MM.1S (cell line): ENCODE measurements at regions not wholly inside any gene's neighbourhood (a gene's known extent, or its start where the extent isn't known, plus 50 kb on each side); places are given as distances from the start of the nearest gene placed in this dataset.

Source experiments
- DNase-seq: peaks from one replicate; pipeline ENCODE4 v3.0.0-alpha.2; 2015
- H2AFZ ChIP-seq: fragments of 300-600 bp; sonication (generic); 2 replicates; pipeline ENCODE4 v1.6.0; 2016; ENCODE audit warnings: antibody characterized with exemption, low read length
- H3F3A ChIP-seq: fragments of 300-600 bp; sonication (generic); 2 replicates; pipeline ENCODE4 v1.6.1; 2016; ENCODE audit warnings: mild to moderate bottlenecking, antibody characterized with exemption, low read length, moderate library complexity, mixed read lengths; ENCODE audit not compliant: insufficient read depth
- H3K27ac ChIP-seq: fragments of 300-600 bp; sonication (generic); 2 replicates; pipeline ENCODE4 v1.5.1; 2016; ENCODE audit warnings: mild to moderate bottlenecking, low read length
- H3K27me3 ChIP-seq: fragments of 300-600 bp; sonication (generic); replicated peaks from 2 replicates; pipeline ENCODE4 v1.6.0; 2016; ENCODE audit warnings: low read length; ENCODE audit not compliant: insufficient read depth
- H3K36me3 ChIP-seq: fragments of 300-600 bp; sonication (generic); replicated peaks from 2 replicates; pipeline ENCODE4 v1.6.1; 2016; ENCODE audit warnings: mild to moderate bottlenecking, low read length, mixed read lengths; ENCODE audit not compliant: insufficient read depth
- H3K4me1 ChIP-seq: fragments of 300-600 bp; sonication (generic); 2 replicates; pipeline ENCODE4 v1.6.1; 2016; ENCODE audit warnings: low read length, mixed read lengths
- H3K4me2 ChIP-seq: fragments of 300-600 bp; sonication (generic); 2 replicates; pipeline ENCODE4 v1.6.0; 2016; ENCODE audit warnings: low read depth, low read length
- H3K4me3 ChIP-seq: fragments of 300-600 bp; sonication (generic); 2 replicates; pipeline ENCODE4 v1.5.1; 2016; ENCODE audit warnings: low read length, mixed read lengths
- H3K79me2 ChIP-seq: fragments of 300-600 bp; sonication (generic); 2 replicates; pipeline ENCODE4 v1.6.1; 2016; ENCODE audit warnings: mixed run types, low read length, mixed read lengths
- H3K9ac ChIP-seq: fragments of 300-600 bp; sonication (generic); 2 replicates; pipeline ENCODE4 v1.6.1; 2016; ENCODE audit warnings: low read length, mixed read lengths
- H3K9me2 ChIP-seq: fragments of 300-600 bp; sonication (generic); replicated peaks from 2 replicates; pipeline ENCODE4 v1.6.1; 2016; ENCODE audit warnings: mild to moderate bottlenecking, low read length, mixed read lengths; ENCODE audit not compliant: insufficient read depth
- H3K9me3 ChIP-seq: fragments of 300-600 bp; sonication (generic); replicated peaks from 2 replicates; pipeline ENCODE4 v1.6.1; 2016; ENCODE audit warnings: mild to moderate bottlenecking, low read length, mixed read lengths; ENCODE audit not compliant: insufficient read depth
- H4K20me1 ChIP-seq: fragments of 300-600 bp; sonication (generic); 2 replicates; pipeline ENCODE4 v1.6.1; 2016; ENCODE audit warnings: mild to moderate bottlenecking, low read length, moderate library complexity, mixed read lengths; ENCODE audit not compliant: insufficient read depth
- EZH2 ChIP-seq: fragments of 300-600 bp; sonication (generic); optimal IDR thresholded peaks from 2 replicates; pipeline ENCODE3; 2017; ENCODE audit warnings: low read depth, mild to moderate bottlenecking, antibody characterized with exemption, low read length, mixed read lengths
- EZH2phosphoT487 ChIP-seq: fragments of 300-600 bp; sonication (generic); IDR thresholded peaks from 2 replicates; pipeline ENCODE4 v1.6.1; 2018; ENCODE audit warnings: antibody characterized with exemption, low read length
- TF ChIP-seq, protein P1 (sequence below): fragments of 300-600 bp; sonication (generic); IDR thresholded peaks from 2 replicates; pipeline ENCODE4 v1.5.1; 2016; ENCODE audit warnings: antibody characterized with exemption, low read length, mixed read lengths

DNA sequence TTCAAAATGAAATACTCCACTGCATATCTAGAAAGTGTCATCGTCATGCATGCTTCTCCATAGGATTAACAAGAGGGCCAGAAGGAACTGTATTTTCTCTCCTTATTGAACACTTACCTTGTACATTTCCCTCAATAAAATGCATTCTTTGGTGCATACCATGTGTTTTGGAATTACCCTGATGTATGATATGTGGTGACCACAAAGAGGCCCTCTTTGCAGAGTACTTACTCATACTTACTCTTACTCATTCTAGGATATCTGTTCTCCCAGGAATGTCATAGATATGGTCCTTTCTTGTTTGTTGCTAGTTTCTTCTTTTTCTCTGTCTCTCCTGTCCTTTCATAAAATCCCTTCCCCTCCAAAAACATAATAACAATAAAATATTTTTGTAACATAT, 1087.1 kb upstream of the POT1 start:
- Histone ChIP-seq H3K9ac (no peak overlapping the region), H3K4me1 (no peaks in the 10 kb centered on the region)
- TF ChIP-seq, protein P1, sequence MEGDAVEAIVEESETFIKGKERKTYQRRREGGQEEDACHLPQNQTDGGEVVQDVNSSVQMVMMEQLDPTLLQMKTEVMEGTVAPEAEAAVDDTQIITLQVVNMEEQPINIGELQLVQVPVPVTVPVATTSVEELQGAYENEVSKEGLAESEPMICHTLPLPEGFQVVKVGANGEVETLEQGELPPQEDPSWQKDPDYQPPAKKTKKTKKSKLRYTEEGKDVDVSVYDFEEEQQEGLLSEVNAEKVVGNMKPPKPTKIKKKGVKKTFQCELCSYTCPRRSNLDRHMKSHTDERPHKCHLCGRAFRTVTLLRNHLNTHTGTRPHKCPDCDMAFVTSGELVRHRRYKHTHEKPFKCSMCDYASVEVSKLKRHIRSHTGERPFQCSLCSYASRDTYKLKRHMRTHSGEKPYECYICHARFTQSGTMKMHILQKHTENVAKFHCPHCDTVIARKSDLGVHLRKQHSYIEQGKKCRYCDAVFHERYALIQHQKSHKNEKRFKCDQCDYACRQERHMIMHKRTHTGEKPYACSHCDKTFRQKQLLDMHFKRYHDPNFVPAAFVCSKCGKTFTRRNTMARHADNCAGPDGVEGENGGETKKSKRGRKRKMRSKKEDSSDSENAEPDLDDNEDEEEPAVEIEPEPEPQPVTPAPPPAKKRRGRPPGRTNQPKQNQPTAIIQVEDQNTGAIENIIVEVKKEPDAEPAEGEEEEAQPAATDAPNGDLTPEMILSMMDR: no peak

GRCh38 chr7:126005064-126005463, 1075.4 kb upstream of the POT1 start:
- Histone ChIP-seq H3K9ac (no peak overlapping the region), H2AFZ (no peak overlapping the region), H3K4me2 (no peak overlapping the region), H4K20me1 (no peaks in the 10 kb centered on the region), H3K4me3 (no peak overlapping the region), H3K27ac (no peak overlapping the region), H3K4me1 (no peaks in the 10 kb centered on the region), H3F3A (no peaks in the 10 kb centered on the region), H3K79me2 (no peaks in the 10 kb centered on the region), H3K9me3 (no peaks in the 10 kb centered on the region), H3K27me3 (no peaks in the 10 kb centered on the region), H3K36me3 (no peaks in the 10 kb centered on the region), H3K9me2 (no peaks in the 10 kb centered on the region)
- no peak for DNase-seq
- TF ChIP-seq, protein P1: no peak
- TF ChIP-seq EZH2phosphoT487 (no peak), EZH2 (no peak)

More for the DNA sequence above, 1087.1 kb upstream of the POT1 start:
- H4K20me1 ChIP-seq: no peaks in the 10 kb centered on the region
- no peak for DNase-seq
- no peaks in the 10 kb centered on the region for H3K27me3 ChIP-seq
- no peak overlapping the region for H3K4me3 ChIP-seq
- H3K4me2 ChIP-seq: no peak overlapping the region
- H3K79me2 ChIP-seq: no peaks in the 10 kb centered on the region
- no peaks in the 10 kb centered on the region for H3K36me3 ChIP-seq
- H2AFZ ChIP-seq: no peak overlapping the region
- no peak overlapping the region for H3K27ac ChIP-seq
- H3K9me3 ChIP-seq: no peaks in the 10 kb centered on the region
- no peaks in the 10 kb centered on the region for H3F3A ChIP-seq
- no peaks in the 10 kb centered on the region for H3K9me2 ChIP-seq

DNA sequence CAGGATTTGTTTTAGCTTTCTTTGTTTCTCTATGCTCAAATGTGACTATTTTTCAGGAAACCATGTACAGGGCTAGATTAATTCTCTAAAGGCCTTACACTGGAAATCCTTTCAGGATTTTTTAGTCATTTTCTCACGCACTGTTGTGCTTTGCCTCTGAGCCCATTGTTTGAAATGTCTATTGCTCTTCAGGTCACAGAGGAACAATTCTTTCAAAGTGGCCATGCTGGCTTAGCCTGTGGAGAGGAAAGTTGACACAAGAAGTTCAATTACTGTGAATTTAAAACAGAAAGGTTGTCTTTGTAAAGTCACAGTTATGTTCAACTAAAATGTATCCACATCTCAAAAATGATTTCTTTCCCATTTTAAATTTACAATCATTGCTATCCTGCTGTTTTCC, 1071.7 kb upstream of the POT1 start:
- Histone ChIP-seq H3K9ac (no peak overlapping the region), H3K9me3 (no peaks in the 10 kb centered on the region), H4K20me1 (no peaks in the 10 kb centered on the region), H3K27ac (no peak overlapping the region), H3K9me2 (no peaks in the 10 kb centered on the region), H3K79me2 (no peaks in the 10 kb centered on the region), H3F3A (no peaks in the 10 kb centered on the region), H3K4me1 (no peaks in the 10 kb centered on the region), H3K27me3 (no peaks in the 10 kb centered on the region), H3K4me2 (no peak overlapping the region), H2AFZ (no peak overlapping the region), H3K4me3 (no peak overlapping the region), H3K36me3 (no peaks in the 10 kb centered on the region)
- DNase-seq: no peak
- TF ChIP-seq, protein P1: no peak
- TF ChIP-seq EZH2: no peak
- no peak for TF ChIP-seq EZH2phosphoT487

DNA sequence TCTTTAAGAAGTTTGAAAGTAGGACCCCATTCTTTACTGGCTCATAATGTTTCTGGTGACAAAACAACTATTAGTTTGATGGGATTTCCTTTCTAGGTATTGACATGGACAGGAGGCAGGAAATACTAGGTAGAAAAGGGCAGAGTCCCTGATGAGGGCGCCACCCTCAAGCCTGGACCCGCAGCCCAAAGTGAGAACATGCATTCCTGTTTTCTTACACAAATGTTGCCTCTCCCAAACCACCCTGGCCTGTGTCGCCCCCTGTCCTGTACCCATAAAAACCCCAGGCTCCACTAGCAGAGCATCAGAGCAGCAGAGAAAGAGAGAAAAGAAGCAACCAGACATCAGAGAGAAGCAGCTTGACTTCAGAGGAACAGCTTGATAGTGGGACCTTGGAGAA, 1055.2 kb upstream of the POT1 start:
- Histone ChIP-seq H3K4me1 (no peaks in the 10 kb centered on the region), H3K9me2 (no peaks in the 10 kb centered on the region), H3K79me2 (no peaks in the 10 kb centered on the region), H3F3A (no peaks in the 10 kb centered on the region), H3K9ac (no peak overlapping the region), H3K4me3 (no peak overlapping the region), H4K20me1 (no peaks in the 10 kb centered on the region), H3K27me3 (no peaks in the 10 kb centered on the region), H3K36me3 (no peaks in the 10 kb centered on the region), H2AFZ (no peak overlapping the region), H3K9me3 (no peaks in the 10 kb centered on the region), H3K4me2 (no peak overlapping the region), H3K27ac (no peak overlapping the region)
- no peak for TF ChIP-seq EZH2
- no peak for TF ChIP-seq EZH2phosphoT487
- TF ChIP-seq, protein P1: no peak
- DNase-seq: no peak
